ENCODE measurements at regions not wholly inside any gene's neighbourhood (a gene's known extent, or its start where the extent isn't known, plus 50 kb on each side); places are given as distances from the start of the nearest gene placed in this dataset.

DNA sequence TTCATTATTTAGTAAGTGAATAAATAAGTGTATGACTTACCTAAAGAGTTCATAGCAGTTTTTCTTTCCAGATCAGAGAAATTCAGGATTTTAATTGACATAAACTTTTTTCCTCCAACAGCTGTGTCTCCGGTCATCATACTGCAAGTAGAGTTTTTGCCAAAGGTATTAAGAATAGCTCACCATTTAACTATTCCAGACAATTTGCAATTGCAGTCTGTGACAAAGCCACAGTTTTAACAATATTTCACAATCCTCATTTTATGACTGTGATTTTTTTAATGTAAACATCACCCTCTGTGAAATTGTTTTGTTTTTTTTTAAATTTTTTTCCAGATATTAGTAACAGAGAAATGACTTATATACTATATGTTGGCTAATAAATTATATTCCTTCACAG lies 199.1 kb downstream of the TRIB2 start:
- TF ChIP-seq, protein P1, sequence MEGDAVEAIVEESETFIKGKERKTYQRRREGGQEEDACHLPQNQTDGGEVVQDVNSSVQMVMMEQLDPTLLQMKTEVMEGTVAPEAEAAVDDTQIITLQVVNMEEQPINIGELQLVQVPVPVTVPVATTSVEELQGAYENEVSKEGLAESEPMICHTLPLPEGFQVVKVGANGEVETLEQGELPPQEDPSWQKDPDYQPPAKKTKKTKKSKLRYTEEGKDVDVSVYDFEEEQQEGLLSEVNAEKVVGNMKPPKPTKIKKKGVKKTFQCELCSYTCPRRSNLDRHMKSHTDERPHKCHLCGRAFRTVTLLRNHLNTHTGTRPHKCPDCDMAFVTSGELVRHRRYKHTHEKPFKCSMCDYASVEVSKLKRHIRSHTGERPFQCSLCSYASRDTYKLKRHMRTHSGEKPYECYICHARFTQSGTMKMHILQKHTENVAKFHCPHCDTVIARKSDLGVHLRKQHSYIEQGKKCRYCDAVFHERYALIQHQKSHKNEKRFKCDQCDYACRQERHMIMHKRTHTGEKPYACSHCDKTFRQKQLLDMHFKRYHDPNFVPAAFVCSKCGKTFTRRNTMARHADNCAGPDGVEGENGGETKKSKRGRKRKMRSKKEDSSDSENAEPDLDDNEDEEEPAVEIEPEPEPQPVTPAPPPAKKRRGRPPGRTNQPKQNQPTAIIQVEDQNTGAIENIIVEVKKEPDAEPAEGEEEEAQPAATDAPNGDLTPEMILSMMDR (IDR thresholded peaks at IDR 0.05; ENCODE audit: insufficient read depth, low read length, poor library complexity, severe bottlenecking) = no peak
- no peak for TF ChIP-seq EZH2phosphoT487 (conservative IDR thresholded peaks at IDR 0.05; ENCODE audit: low read length)
